ENCODE measurements at regions not wholly inside any gene's neighbourhood (a gene's known extent, or its start where the extent isn't known, plus 50 kb on each side); places are given as distances from the start of the nearest gene placed in this dataset.
"Not testable (repeated sequence)": the region's sequence is repeated elsewhere in the genome, so short reads cannot be mapped to it uniquely, and the experiment has no call there.

- ATAC-seq = no peak
- intact Hi-C loops (cut with DNase I, micrococcal nuclease) = no loop called here
- peak in 1 of 2 donors; percentile 27 for DNase-seq
Observed at GRCh38 chr4:173091362-173091761, 77.2 kb upstream of the GALNT7 start.

GRCh38 chr4:173091958-173092357 lies 76.7 kb upstream of the GALNT7 start:
- ATAC-seq (no peak), DNase-seq (no peak)
- intact Hi-C loops (cut with DNase I, micrococcal nuclease) = no loop called here

- DNase-seq (no peak), ATAC-seq (no peak)
- intact Hi-C loops (cut with DNase I, micrococcal nuclease) = no loop called here
Observed at GRCh38 chr4:173093361-173093760, 75.2 kb upstream of the GALNT7 start.

DNA sequence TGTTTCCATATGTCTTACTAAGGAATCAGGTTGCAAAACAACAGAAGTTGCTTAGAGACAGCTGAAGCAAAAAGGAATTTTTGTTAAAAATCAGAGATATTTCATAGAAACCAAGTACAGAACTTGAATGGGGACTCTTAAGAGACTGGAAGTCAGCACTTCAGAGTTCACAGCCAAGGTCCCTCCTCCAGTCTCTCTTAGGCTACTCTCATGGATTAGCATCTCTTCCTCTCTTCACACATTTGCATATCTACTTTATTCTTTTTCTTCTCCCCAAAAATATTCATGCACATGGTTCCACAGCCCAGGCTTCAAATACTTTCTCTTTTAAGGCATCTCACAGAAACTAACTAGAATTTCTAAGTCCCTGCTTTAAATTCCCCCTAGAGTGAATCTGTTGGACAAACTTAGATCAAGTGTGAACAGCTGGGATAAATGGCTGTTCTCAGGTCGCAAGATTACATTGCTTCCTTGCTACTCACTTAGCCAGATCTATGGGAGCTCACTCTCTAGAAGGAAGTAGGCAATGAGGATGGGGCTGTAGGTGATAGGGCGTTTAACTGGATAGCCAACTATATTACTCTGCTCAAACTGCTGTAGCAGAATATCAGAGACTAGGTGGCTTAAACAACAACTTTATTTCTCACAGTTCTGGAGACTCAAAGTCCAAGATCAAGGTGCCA lies 73.7 kb upstream of the GALNT7 start:
- ATAC-seq (peak; percentile 100), DNase-seq (no peak)

GRCh38 chr4:173099447-173099846 lies 69.2 kb upstream of the GALNT7 start:
- DNase-seq; ATAC-seq; intact Hi-C loops (cut with DNase I, micrococcal nuclease): not testable (repeated sequence)

More for the DNA sequence above, 73.7 kb upstream of the GALNT7 start:
- intact Hi-C loops (cut with DNase I, micrococcal nuclease) = no loop called here

GRCh38 chr4:173111031-173111430 lies 57.6 kb upstream of the GALNT7 start:
- no peak for ATAC-seq
- intact Hi-C loops (cut with DNase I, micrococcal nuclease) = no loop called here
- no peak for DNase-seq

- intact Hi-C loops (cut with DNase I, micrococcal nuclease); ATAC-seq; DNase-seq: not testable (repeated sequence)
Observed at GRCh38 chr4:173117430-173117829, 51.2 kb upstream of the GALNT7 start.

All from left colon (tissue), 2 donors.